Esophagus muscularis mucosa (tissue), 4 donors: ENCODE measurements at regions not wholly inside any gene's neighbourhood (a gene's known extent, or its start where the extent isn't known, plus 50 kb on each side); places are given as distances from the start of the nearest gene placed in this dataset.

Experiments
- EP300 ChIP-seq: sonication (generic); formaldehyde crosslinking; IDR thresholded peaks from one replicate; pipeline ENCODE4 v1.6.1; 2017; ENCODE audit warnings: antibody characterized with exemption
- POLR2A ChIP-seq: fragments of 450-650 bp; IDR thresholded peaks from one replicate; pipeline ENCODE4 v1.6.1; 2017; ENCODE audit warnings: antibody characterized with exemption, moderate library complexity, mild to moderate bottlenecking, low read depth
- POLR2AphosphoS5 ChIP-seq, 2 donors: sonication (generic); formaldehyde crosslinking; IDR thresholded peaks; one replicate each; pipeline ENCODE4 v1.6.1; 2017; ENCODE audit warnings: antibody characterized with exemption in 2 of 2
- TF ChIP-seq, protein P1 (sequence below), 3 experiments: fragments of 200-600 bp in 2 of 3; fragments of 450-650 bp in 1 of 3; sonication (generic) in 2 of 3; IDR thresholded peaks; one replicate each; pipeline ENCODE4 v1.5.1; 2017 to 2019; ENCODE audit warnings: antibody characterized with exemption in 3 of 3, mild to moderate bottlenecking in 2 of 3, moderate library complexity in 1 of 3

DNA sequence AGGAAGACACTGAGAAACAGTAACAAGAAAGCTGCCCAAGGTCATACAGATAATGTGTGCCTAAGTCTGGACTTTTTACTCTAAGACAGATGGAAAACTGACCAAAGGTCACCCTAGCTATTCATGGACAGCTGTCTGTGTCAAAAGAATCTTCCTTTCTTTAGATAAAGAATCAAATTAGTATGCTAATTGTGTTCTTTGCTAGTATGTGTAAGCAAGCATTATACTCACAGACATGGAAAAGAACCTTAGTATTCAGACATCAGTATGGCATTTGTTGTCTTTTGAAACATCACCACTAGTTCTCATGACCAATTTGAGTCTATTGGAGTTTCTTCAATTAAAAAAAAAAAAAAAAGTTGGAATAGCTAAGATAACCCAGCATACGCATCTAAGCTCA, 91.8 kb upstream of the SOX2 start:
- TF ChIP-seq, protein P1, sequence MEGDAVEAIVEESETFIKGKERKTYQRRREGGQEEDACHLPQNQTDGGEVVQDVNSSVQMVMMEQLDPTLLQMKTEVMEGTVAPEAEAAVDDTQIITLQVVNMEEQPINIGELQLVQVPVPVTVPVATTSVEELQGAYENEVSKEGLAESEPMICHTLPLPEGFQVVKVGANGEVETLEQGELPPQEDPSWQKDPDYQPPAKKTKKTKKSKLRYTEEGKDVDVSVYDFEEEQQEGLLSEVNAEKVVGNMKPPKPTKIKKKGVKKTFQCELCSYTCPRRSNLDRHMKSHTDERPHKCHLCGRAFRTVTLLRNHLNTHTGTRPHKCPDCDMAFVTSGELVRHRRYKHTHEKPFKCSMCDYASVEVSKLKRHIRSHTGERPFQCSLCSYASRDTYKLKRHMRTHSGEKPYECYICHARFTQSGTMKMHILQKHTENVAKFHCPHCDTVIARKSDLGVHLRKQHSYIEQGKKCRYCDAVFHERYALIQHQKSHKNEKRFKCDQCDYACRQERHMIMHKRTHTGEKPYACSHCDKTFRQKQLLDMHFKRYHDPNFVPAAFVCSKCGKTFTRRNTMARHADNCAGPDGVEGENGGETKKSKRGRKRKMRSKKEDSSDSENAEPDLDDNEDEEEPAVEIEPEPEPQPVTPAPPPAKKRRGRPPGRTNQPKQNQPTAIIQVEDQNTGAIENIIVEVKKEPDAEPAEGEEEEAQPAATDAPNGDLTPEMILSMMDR (IDR thresholded peaks at IDR 0.05) = no peak
- TF ChIP-seq POLR2AphosphoS5 (IDR thresholded peaks at IDR 0.05) = no peak
- no peak for TF ChIP-seq EP300
- no peak for TF ChIP-seq POLR2A
